ENCODE measurements at regions not wholly inside any gene's neighbourhood (a gene's known extent, or its start where the extent isn't known, plus 50 kb on each side); places are given as distances from the start of the nearest gene placed in this dataset.

- no peak overlapping the region for H3K4me3 ChIP-seq (ENCODE audit: low read length in 2 of 2)
- H3K9me3 ChIP-seq (ENCODE audit: control insufficient read depth in 2 of 2, insufficient read depth in 1 of 2, low read length in 1 of 2) = no peaks in the 10 kb centered on the region
- H3K27ac ChIP-seq (ENCODE audit: low read depth in 1 of 2, low read length in 1 of 2) = no peak overlapping the region
Observed at GRCh38 chr14:82635915-82636314, 1102.3 kb upstream of the SEL1L start.

GRCh38 chr14:82636426-82636825, 1102.8 kb upstream of the SEL1L start:
- Histone ChIP-seq H3K4me1 (ENCODE audit: control insufficient read depth in 2 of 2, insufficient read depth in 2 of 2, low read length in 2 of 2) (no peaks in the 10 kb centered on the region), H3K9me3 (ENCODE audit: control insufficient read depth in 2 of 2, insufficient read depth in 1 of 2, low read length in 1 of 2) (no peaks in the 10 kb centered on the region), H3K27ac (ENCODE audit: low read depth in 1 of 2, low read length in 1 of 2) (no peak overlapping the region), H3K27me3 (ENCODE audit: control insufficient read depth in 2 of 2, insufficient read depth in 1 of 2, low read length in 1 of 2) (no peaks in the 10 kb centered on the region), H3K4me3 (ENCODE audit: low read length in 2 of 2) (no peak overlapping the region), H3K36me3 (ENCODE audit: control insufficient read depth in 2 of 2, insufficient read depth in 2 of 2, low read length in 1 of 2) (no peaks in the 10 kb centered on the region)
- no peak for DNase-seq (ENCODE audit: low read depth in 6 of 9, low spot score in 9 of 9)

More at GRCh38 chr14:82635915-82636314, 1102.3 kb upstream of the SEL1L start:
- Histone ChIP-seq H3K36me3 (ENCODE audit: control insufficient read depth in 2 of 2, insufficient read depth in 2 of 2, low read length in 1 of 2) (no peaks in the 10 kb centered on the region), H3K27me3 (ENCODE audit: control insufficient read depth in 2 of 2, insufficient read depth in 1 of 2, low read length in 1 of 2) (no peaks in the 10 kb centered on the region), H3K4me1 (ENCODE audit: control insufficient read depth in 2 of 2, insufficient read depth in 2 of 2, low read length in 2 of 2) (no peaks in the 10 kb centered on the region)
- DNase-seq (ENCODE audit: low read depth in 6 of 9, low spot score in 9 of 9) = no peak

- Histone ChIP-seq H3K9me3 (ENCODE audit: control insufficient read depth in 2 of 2, insufficient read depth in 1 of 2, low read length in 1 of 2) (no peaks in the 10 kb centered on the region), H3K36me3 (ENCODE audit: control insufficient read depth in 2 of 2, insufficient read depth in 2 of 2, low read length in 1 of 2) (no peaks in the 10 kb centered on the region), H3K27me3 (ENCODE audit: control insufficient read depth in 2 of 2, insufficient read depth in 1 of 2, low read length in 1 of 2) (no peaks in the 10 kb centered on the region), H3K4me1 (ENCODE audit: control insufficient read depth in 2 of 2, insufficient read depth in 2 of 2, low read length in 2 of 2) (no peaks in the 10 kb centered on the region), H3K4me3 (ENCODE audit: low read length in 2 of 2) (no peak overlapping the region), H3K27ac (ENCODE audit: low read depth in 1 of 2, low read length in 1 of 2) (no peak overlapping the region)
- DNase-seq (ENCODE audit: low read depth in 6 of 9, low spot score in 9 of 9) = no peak
- WGBS = 84% methylated on average over 1 of the region's 1 CpG
Observed at GRCh38 chr14:82641050-82641540, 1107.4 kb upstream of the SEL1L start.

- WGBS = 72% methylated on average over 15 of the region's 15 CpGs
- H3K4me3 ChIP-seq (ENCODE audit: low read length in 2 of 2) = peak overlapping the region; percentile 20 to 33
Observed at GRCh38 chr14:82642425-82642824, 1108.8 kb upstream of the SEL1L start.

GRCh38 chr14:82647088-82647810, 1113.6 kb upstream of the SEL1L start:
- no peak for DNase-seq (ENCODE audit: low read depth in 6 of 9, low spot score in 9 of 9)
- Histone ChIP-seq H3K9me3 (ENCODE audit: control insufficient read depth in 2 of 2, insufficient read depth in 1 of 2, low read length in 1 of 2) (no peaks in the 10 kb centered on the region), H3K36me3 (ENCODE audit: control insufficient read depth in 2 of 2, insufficient read depth in 2 of 2, low read length in 1 of 2) (no peaks in the 10 kb centered on the region), H3K27me3 (ENCODE audit: control insufficient read depth in 2 of 2, insufficient read depth in 1 of 2, low read length in 1 of 2) (no peaks in the 10 kb centered on the region), H3K27ac (ENCODE audit: low read depth in 1 of 2, low read length in 1 of 2) (no peak overlapping the region), H3K4me3 (ENCODE audit: low read length in 2 of 2) (no peak overlapping the region), H3K4me1 (ENCODE audit: control insufficient read depth in 2 of 2, insufficient read depth in 2 of 2, low read length in 2 of 2) (no peaks in the 10 kb centered on the region)
- WGBS = 88% methylated on average over 5 of the region's 5 CpGs

More at GRCh38 chr14:82642425-82642824, 1108.8 kb upstream of the SEL1L start:
- DNase-seq (ENCODE audit: low read depth in 6 of 9, low spot score in 9 of 9) = peak in 3 of 9 donors; percentile 3 to 40 (median 21)
- H3K27ac ChIP-seq (ENCODE audit: low read depth in 1 of 2, low read length in 1 of 2) = no peak overlapping the region
- H3K36me3 ChIP-seq (ENCODE audit: control insufficient read depth in 2 of 2, insufficient read depth in 2 of 2, low read length in 1 of 2) = no peaks in the 10 kb centered on the region
- H3K4me1 ChIP-seq (ENCODE audit: control insufficient read depth in 2 of 2, insufficient read depth in 2 of 2, low read length in 2 of 2) = no peaks in the 10 kb centered on the region
- no peaks in the 10 kb centered on the region for H3K27me3 ChIP-seq (ENCODE audit: control insufficient read depth in 2 of 2, insufficient read depth in 1 of 2, low read length in 1 of 2)
- H3K9me3 ChIP-seq (ENCODE audit: control insufficient read depth in 2 of 2, insufficient read depth in 1 of 2, low read length in 1 of 2) = no peaks in the 10 kb centered on the region

DNA sequence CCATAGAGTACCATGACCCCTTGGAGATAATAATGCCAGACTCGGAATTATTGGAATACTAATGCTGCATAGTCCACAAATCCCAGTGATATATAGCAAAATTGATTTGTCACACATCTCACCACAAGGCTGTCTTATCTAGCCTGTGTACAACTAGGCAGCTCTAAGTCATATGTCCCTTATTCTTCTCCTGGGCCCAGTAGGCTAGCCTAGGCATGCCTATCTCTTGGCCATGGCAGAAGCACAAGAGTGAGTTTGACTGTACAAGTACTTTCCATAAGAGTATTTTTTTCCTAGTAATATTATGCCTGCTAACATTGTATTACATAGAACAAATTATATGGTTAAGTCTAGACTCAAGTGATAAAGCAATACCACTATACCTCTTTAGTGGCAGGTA, 1122.1 kb upstream of the SEL1L start:
- H3K9me3 ChIP-seq (ENCODE audit: control insufficient read depth in 2 of 2, insufficient read depth in 1 of 2, low read length in 1 of 2) = no peaks in the 10 kb centered on the region
- no peak overlapping the region for H3K27ac ChIP-seq (ENCODE audit: low read depth in 1 of 2, low read length in 1 of 2)
- 97% methylated on average over 1 of the region's 1 CpG for WGBS
- H3K4me3 ChIP-seq (ENCODE audit: low read length in 2 of 2) = no peak overlapping the region
- DNase-seq (ENCODE audit: low read depth in 6 of 9, low spot score in 9 of 9) = no peak
- no peaks in the 10 kb centered on the region for H3K27me3 ChIP-seq (ENCODE audit: control insufficient read depth in 2 of 2, insufficient read depth in 1 of 2, low read length in 1 of 2)
- H3K4me1 ChIP-seq (ENCODE audit: control insufficient read depth in 2 of 2, insufficient read depth in 2 of 2, low read length in 2 of 2) = no peaks in the 10 kb centered on the region
- no peaks in the 10 kb centered on the region for H3K36me3 ChIP-seq (ENCODE audit: control insufficient read depth in 2 of 2, insufficient read depth in 2 of 2, low read length in 1 of 2)

- Histone ChIP-seq H3K4me3 (ENCODE audit: low read length in 2 of 2) (no peak overlapping the region), H3K27me3 (ENCODE audit: control insufficient read depth in 2 of 2, insufficient read depth in 1 of 2, low read length in 1 of 2) (no peaks in the 10 kb centered on the region), H3K9me3 (ENCODE audit: control insufficient read depth in 2 of 2, insufficient read depth in 1 of 2, low read length in 1 of 2) (no peaks in the 10 kb centered on the region), H3K36me3 (ENCODE audit: control insufficient read depth in 2 of 2, insufficient read depth in 2 of 2, low read length in 1 of 2) (no peaks in the 10 kb centered on the region), H3K4me1 (ENCODE audit: control insufficient read depth in 2 of 2, insufficient read depth in 2 of 2, low read length in 2 of 2) (no peaks in the 10 kb centered on the region), H3K27ac (ENCODE audit: low read depth in 1 of 2, low read length in 1 of 2) (no peak overlapping the region)
- no peak for DNase-seq (ENCODE audit: low read depth in 6 of 9, low spot score in 9 of 9)
- 96% methylated on average over 4 of the region's 4 CpGs for WGBS
Observed at GRCh38 chr14:82657186-82657675, 1123.6 kb upstream of the SEL1L start.

- Histone ChIP-seq H3K4me3 (ENCODE audit: low read length in 2 of 2) (no peak overlapping the region), H3K9me3 (ENCODE audit: control insufficient read depth in 2 of 2, insufficient read depth in 1 of 2, low read length in 1 of 2) (no peaks in the 10 kb centered on the region), H3K36me3 (ENCODE audit: control insufficient read depth in 2 of 2, insufficient read depth in 2 of 2, low read length in 1 of 2) (no peaks in the 10 kb centered on the region), H3K27ac (ENCODE audit: low read depth in 1 of 2, low read length in 1 of 2) (no peak overlapping the region), H3K4me1 (ENCODE audit: control insufficient read depth in 2 of 2, insufficient read depth in 2 of 2, low read length in 2 of 2) (no peaks in the 10 kb centered on the region), H3K27me3 (ENCODE audit: control insufficient read depth in 2 of 2, insufficient read depth in 1 of 2, low read length in 1 of 2) (no peaks in the 10 kb centered on the region)
- no peak for DNase-seq (ENCODE audit: low read depth in 6 of 9, low spot score in 9 of 9)
- 81% methylated on average over 2 of the region's 2 CpGs for WGBS
Observed at GRCh38 chr14:82661258-82661657, 1127.6 kb upstream of the SEL1L start.

DNA sequence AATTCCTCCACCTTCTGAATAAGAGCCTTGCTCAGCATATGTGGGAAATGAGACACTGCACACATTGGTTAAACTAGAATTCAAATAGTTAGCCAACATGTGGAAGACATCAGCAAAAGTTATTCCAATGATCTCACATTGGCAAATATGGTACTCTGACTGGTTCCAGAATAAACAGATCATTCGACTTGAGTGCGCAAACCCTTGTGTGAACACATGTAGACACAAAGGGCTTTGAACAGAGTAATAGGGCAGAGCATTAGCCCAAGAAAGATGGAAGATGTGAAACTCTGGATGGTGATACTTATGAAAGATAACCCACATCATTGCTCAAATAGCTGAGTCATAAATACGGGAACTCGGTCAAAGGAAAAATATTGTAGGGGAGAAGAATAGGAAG, 1133.4 kb upstream of the SEL1L start:
- Histone ChIP-seq H3K36me3 (ENCODE audit: control insufficient read depth in 2 of 2, insufficient read depth in 2 of 2, low read length in 1 of 2) (no peaks in the 10 kb centered on the region), H3K27me3 (ENCODE audit: control insufficient read depth in 2 of 2, insufficient read depth in 1 of 2, low read length in 1 of 2) (no peaks in the 10 kb centered on the region), H3K9me3 (ENCODE audit: control insufficient read depth in 2 of 2, insufficient read depth in 1 of 2, low read length in 1 of 2) (no peaks in the 10 kb centered on the region), H3K4me1 (ENCODE audit: control insufficient read depth in 2 of 2, insufficient read depth in 2 of 2, low read length in 2 of 2) (no peaks in the 10 kb centered on the region), H3K27ac (ENCODE audit: low read depth in 1 of 2, low read length in 1 of 2) (no peak overlapping the region), H3K4me3 (ENCODE audit: low read length in 2 of 2) (no peak overlapping the region)
- 92% methylated on average over 4 of the region's 4 CpGs for WGBS
- DNase-seq (ENCODE audit: low read depth in 6 of 9, low spot score in 9 of 9) = no peak

Measured in thymus (tissue), 11 donors.